GM21786 (cell line): ENCODE measurements at regions not wholly inside any gene's neighbourhood (a gene's known extent, or its start where the extent isn't known, plus 50 kb on each side); places are given as distances from the start of the nearest gene placed in this dataset.

ENCODE experiments used
- ATAC-seq: cut with Tn5 transposase; IDR thresholded peaks from one replicate; pipeline ENCODE4 v1.9.1; 2021; ENCODE audit not compliant: unreplicated experiment

DNA sequence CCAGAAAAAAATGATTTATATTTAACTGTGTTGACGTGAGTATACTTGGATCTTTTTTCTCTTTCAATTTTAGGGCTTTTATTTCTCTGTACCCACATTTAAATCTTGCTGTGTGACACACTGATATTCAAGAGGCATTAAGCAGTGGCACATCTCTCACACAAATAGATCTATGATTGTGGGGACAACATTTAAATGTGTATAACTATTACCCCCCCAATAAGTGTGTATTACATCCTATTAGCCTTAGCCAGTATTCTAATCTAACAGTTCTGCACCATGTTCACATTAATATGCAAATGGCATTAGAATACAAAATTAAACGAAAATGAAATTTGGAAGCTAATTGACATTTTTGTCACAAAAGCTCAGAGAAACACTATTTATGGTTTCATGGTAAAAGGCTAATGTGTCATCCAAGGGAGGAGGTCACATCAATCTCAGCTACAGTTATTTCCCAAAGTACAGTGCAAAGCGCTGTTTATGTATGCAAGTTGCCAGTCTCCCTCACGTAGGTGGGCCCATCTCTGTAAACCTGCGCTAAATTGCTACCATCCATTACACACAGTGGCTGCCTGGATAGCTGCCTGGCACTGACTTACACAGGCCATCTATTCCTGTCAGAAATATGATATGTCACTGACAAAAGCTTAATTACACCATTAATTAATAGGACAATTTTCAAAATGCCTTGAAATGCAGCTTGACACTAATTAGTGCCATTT is 984.7 kb upstream of the PCDH9 start:
- no peak for ATAC-seq

DNA sequence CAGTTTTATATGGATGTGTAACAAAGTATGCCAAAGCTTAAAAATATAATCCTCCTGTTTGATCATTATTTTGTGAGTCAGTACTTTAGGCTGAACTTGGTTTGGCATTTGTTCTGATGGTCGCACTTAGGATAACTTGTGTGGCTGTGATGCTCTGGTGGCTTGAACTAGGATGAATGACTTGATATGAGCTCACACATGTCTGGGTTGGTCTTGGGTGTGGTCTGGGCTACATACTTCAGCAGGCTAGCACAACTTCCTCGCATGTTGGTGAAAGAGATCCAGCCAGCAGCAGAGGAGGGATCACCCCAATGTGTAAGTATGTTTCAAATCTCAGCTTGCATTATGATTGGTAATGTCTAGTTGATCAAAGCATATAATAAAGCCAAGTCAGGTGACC is 969.1 kb upstream of the PCDH9 start:
- ATAC-seq = no peak

DNA sequence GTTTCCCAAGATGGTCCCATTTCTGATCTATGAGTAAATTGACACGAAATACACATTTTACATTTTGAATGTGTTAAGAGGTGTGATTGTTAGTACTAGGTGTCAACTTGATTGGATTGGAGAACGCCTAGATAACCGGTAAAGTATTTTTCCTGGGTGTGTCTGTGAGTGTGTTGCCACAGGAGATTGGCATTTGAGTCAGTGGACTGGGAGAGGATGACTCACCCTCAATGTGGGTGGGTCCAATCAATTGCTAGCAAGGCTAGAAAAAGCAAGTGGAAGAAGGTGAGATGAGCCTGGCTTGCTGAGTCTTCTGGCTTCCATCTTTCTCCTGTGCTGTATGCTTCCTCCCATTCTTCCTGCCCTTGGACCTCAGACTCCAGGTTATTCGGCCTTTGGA is 960.7 kb upstream of the PCDH9 start:
- ATAC-seq = no peak

DNA sequence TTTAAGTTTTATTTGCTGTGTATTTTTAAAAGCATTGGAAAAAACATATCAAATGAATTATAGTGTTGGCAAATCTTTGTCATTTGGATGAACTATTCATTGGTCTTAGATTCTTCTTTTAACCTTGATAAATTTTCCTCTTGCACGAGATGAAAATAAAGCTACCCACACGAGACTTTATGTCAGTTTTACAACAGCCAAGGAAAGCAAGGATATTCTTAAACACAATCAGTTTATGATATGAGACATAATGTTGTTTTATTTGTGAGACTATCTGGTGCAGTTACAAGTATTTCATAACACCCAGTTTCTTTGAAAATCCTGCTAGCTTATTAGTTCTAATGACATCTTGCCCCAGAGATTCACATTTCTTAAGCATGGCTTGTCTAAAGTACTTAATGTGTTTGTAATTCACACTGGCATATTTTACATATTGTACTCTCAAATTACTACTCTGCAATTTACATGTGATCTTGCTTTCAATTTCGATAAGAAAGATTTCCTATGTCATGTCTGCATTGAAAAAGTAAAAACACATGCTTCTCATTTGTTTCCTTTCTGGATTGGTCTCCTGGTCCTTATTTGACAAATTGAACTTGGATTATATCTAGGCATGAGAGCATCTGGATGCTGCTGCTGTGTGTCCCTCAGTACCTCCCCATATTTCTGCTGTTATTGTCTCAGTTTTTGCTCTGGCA is 955.5 kb upstream of the PCDH9 start:
- peak; percentile 72 for ATAC-seq

DNA sequence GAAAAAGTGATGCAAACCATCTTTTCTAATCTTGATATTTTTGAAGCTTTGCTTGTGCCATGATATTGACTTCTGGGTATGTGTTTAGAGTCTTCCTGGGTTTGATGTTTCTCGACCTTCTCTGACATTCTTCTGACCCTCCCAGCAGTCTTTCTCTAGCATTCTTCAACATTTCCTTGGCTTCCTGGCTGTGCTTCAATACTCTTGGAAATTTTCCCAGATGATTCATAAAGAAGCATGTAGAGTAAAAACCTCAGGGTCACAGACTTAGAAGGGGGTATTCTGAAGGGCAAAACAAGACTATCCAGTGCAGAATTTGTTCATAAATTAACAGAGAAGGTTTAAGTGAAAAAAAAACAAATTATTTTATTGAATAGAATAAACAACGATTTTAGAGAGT is 946.3 kb upstream of the PCDH9 start:
- ATAC-seq = no peak

DNA sequence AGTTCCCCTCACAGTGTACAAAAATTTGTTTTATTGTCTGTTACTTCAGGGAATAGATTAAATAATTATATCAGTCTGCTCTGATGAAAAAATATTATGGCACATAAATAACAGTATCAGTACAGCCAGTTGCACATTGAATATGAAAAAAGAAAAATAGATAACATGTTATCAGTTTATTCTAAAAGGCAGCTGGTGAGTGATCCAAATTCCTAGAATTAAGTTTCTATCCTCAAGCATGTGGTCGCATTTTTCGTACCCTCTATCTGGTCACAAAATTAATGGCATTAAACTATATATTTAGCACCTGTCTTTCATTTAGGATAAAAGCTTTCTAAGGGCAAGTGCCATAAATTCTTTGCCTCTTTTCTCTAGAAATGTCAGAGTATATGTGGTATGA is 944.8 kb upstream of the PCDH9 start:
- ATAC-seq = no peak

DNA sequence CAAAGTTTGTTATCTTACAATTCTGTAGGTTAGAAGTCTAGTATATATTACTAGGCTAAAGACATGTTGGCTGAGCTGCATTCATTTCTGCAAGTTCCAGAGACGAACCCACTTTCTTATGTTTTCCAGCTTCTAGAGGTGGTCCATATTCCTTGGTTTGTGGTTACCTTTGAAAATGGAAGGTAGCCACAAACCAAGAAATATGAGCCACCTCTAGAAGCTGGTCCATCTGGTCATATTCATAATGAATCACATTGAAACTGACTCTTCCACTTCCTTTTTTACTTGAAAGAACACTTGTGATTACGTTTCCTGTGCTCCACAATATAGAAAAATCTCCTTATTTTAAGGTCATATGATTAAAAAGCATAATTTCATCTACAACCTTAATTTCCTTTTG is 943.0 kb upstream of the PCDH9 start:
- ATAC-seq = no peak

DNA sequence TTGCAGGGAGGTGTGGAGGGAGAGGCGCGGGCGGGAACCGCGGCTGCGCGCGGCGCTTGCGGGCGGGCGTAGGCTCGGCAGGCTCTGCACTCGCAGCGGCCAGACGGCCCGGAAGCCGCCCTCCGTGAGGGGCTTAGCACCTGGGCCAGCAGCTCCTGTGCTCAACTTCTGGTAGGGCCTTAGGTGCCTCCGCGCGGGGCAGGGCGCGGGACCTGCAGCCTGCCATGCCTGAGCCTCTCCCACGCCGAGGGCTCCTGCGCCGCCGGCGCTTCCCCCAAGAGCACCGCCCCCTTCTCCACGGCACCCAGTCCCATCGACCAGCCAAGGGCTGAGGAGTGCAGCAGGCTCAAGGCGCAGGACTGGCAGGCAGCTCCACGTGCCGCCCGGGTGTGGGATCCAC is 940.8 kb upstream of the PCDH9 start:
- no peak for ATAC-seq

DNA sequence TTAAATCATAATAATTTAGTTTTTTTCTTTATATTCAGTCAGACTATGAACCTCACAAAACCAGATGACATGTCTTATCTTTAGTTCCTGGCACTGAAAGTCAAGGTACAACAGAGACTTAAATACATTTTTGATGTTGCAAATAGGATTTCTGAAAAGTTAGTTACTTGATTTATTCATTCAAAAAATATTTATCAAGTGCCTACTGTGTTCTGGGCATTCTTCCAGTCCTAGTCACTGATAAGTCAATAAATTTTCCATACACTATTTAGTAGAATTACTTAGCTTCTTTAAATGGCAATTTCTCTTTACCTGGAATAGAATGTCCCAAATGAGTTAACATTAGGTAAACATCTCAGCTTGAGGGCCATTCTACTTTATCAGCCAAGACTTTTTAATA is 938.3 kb upstream of the PCDH9 start:
- ATAC-seq = no peak

DNA sequence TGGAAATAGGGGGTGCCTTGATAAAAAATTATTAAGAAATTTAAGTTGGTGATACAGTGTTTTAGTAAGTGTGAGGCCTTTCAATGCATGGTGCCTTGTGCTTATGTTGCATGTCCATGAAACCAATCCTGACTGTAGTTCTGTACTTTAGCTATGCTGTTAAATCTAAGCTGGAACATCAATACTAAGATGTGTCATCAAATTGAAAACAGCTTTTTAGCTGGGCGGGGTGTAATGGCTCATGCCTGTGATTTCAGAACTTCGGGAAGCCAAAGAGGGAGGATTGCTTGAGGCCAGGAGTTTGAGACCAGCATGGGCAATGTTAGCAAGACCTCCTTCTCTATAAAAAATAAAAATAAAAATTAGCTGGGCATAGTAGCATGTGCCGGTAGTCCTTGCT is 930.3 kb upstream of the PCDH9 start:
- ATAC-seq = no peak

DNA sequence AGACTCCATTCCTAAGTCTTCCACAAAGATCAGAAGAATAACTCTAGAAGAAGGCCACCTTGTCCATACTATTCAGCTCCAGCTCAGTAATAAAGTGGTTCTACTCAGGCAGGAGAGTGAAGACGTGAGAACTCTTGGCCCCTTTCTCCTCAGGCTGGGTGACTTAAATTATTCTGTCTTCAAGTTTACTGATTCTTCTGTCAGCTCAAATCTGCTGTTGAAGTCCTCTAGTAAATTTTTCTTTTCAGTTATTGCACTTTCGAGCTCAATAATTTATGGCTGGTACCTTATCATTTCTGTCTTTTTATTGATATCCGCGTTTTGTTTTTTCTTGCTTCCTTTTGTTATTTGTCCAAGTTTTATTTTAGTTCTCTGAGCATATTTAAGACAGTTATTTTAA is 922.3 kb upstream of the PCDH9 start:
- ATAC-seq = no peak

DNA sequence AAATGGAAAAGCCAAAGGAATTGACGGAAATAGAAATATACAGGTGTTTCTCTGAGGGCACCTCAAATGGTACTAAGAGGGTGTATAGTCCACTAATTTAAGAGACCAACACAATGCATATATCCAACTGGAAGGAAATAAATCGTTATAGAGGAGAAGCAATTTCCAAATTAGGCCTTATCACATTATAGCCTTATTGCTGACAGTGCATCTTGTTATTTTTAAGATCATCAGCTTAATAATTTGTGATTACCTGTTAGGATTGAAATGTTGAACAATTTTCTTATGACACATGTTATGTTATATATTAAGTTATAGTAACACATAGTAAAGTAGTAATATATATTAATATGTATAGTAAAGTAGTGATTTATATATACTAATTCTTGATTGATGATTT is 915.7 kb upstream of the PCDH9 start:
- ATAC-seq = no peak

DNA sequence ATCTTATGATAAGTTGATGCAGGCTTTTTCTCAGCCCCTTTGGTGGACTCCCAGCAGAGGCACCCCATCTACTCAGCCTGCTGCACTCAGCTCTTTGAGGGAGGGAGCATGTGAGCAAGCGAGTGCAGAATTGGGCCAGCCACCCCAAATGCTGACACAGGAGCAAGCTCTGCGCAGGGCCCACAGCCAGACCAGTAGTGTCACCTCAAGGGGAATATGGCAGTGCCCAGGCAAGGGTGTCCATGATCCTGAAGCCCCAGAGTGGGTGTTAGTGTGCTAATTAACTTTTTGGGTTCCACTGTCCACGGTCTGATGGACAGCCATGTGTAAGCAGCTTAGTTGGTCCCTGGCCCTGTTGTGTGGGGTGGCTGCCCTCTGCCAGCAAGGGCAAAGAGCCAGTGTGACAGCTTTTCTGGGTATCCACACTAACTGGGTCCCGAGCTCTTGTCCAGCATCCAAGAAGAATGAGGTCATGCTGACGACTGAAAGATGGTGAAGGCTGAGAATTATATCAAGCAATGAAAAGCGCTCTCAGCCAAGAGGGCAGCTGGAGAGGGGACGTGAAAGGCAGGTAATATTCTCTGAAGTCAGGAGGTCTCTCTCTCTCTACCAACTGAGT is 898.3 kb upstream of the PCDH9 start:
- ATAC-seq = no peak

DNA sequence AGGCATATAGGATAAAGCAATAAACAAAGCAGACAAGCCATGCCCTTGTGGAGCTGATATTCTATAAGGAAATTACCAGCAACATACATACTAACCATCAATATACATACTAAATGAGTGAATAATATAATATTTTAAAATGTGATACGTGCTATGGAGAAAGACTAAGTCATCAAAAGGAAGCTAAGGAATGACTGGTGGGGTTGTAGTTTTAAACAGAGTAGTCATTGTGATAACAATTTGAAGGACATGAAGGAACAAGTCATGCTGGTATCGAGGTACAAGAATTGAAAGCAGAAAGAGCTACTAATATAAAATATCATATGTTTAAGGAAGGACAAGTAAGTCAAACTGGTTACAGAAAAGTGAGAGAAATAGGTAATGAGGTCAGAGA is 894.9 kb upstream of the PCDH9 start:
- no peak for ATAC-seq

DNA sequence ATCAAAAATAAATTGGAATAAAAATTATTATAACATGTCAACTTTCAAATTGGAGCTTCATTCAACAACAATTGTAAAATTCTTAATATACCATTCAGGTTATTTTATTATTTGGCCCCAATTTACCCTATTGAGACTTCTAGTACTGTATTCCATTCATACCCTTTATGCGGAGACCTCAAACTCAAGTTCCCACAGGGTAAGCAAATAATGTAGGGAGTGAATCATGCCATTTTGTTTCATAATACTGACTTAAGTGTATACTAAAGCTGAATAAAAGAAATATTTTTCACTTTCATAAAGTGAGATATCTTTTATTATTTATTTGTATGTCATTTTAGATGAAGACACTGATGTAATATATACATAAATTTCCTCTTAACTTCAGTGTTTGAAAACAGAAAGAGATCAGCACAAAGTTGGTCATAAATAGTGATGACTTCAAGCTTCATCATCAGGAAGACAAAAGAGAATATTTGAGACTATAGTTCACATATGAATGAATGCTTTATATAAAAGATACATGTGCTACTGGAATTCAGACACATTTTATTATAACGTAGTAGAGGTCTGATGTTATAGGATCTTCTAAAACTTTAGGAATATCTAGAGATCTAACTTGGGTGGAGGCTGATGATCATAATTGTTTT is 894.4 kb upstream of the PCDH9 start:
- ATAC-seq = no peak

DNA sequence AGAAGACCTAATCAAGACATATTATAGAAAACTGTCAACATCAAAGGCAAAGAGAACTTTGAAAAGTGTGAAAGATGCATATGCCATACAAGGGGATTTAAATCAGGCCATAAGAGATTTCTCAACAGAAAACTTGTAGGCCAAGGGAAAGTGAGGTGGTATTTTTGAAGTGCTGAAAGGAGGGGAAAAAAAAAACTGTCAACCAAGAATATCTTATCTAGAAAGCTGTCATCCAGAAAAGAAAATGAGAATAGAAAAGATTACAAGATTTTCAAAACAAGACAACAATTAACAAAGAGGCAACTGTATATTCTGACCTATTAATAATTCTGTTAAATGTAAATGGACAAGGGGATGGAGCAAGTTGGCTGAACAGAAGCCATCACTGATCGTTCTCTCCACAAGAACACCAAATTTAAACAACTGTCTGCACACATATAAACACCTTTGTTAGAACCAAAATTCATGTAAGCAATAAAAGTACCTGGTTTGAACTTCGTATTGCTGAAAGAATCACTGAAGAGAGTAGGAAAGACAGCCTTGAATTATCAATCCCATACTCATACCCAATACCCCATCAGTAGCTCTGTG is 880.1 kb upstream of the PCDH9 start:
- no peak for ATAC-seq

DNA sequence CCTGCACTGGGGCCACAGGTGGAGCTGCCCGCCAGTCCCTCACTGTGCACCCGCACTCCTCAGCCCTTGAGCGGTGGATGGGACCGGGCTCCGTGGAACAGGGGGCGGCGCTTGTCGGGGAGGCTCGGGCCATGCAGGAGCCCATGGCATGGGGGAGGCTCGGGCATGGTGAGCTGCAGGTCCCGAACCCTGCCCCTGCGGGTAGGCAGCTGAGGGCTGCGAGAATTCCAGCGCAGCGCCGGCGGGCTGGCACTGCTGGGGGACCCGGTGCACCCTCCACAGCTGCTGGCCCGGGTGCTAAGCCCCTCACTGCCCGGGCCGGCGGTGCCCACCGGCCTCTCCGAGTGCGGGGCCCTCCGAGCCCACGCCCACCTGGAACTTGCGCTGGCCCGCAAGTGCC is 877.5 kb upstream of the PCDH9 start:
- no peak for ATAC-seq

DNA sequence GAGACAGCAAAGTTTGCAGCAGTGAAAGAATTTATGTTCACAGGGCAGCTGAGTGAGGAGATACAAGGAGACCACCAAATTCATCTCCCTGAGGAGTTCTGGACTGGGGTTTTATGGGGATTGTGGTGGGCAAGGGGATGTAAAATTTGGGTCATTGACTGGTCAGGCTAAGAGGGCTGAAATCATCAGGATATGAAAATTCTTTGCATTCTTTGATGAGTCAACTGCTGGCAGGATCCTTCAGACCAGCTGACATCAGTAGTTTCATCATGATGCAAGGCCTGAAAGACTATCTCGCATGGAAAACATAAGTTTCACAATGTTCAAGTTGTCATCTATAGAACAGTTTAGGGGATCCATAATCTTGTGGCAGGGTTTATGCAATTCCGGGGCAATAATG is 869.5 kb upstream of the PCDH9 start:
- no peak for ATAC-seq

DNA sequence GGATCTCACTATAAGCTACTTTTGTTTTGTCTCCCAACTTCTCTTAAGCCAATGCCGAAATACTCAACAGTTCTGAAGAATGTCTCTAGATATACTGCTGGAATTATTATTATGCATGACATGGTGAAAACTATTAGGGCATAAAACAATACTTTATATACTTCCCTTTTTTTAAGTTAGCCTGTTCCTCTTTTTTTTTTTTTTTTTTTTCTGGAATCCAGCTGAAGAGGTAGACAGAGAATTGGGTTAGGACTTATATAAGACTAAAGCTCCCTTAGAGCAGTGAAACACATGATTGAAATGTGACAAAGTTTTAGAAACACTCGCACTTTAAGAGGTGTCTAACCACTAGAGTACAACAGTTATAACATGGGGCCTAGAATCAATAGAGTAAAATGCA is 850.9 kb upstream of the PCDH9 start:
- no peak for ATAC-seq

DNA sequence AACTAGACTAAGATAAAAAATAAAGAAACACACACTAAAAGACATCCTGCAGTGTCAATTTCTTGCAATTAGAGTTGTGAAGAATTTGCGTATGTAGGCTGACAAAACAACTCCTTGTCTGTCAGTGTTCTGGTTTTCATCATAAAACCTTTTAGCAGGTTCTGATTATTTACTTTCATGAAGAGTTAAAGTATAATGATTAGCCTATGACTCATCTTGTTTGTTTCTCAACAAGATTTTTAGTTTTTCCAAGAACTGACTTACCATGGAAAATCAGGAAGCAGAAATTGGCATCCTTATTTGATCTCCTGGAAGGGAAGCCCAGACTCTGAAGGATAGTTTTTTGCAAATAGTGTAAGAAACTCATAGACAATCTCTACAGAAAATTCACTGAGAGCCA is 848.7 kb upstream of the PCDH9 start:
- ATAC-seq = no peak

DNA sequence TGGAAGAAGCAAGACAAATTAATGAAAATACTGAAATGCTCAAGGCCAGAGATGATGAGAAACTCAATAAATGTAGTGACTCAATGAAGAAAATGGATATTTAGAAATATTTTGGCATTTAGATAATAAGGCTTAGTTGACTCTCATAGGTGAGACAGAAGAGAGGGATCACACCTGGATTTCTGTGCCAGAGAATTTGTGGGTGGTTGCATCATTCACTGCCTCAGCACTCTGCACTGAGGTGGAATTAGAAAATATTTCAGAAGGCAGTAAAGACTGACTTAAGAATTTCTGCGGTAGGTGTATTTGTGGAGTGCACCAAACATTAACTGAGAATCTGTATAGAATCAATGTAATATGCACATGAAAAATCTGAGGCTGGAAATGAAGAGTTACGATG is 848.3 kb upstream of the PCDH9 start:
- ATAC-seq = no peak

DNA sequence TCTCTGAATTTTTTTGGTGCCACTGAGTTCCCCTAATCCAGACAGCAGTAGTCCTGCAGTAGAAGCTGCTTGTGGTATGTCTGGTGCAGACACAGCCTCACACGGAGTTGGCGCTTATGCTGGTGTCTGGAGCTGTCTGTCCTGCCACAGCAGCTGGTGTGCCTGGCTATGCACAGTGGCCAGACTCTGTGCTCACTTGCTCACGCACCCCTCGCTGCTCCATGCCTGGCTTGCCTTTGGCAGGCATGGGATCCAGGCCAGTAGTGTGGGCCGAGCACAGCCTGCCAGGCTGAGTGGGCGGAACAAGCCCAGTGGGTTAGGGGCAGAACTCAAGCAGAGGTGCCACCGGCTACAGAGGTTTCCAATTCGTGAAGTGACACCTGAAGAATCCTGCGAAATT is 845.9 kb upstream of the PCDH9 start:
- ATAC-seq = no peak
